ENCODE measurements at regions not wholly inside any gene's neighbourhood (a gene's known extent, or its start where the extent isn't known, plus 50 kb on each side); places are given as distances from the start of the nearest gene placed in this dataset.
A peak's percentile ranks its signal among the peaks of the same experiment; 100 is the strongest.

DNA sequence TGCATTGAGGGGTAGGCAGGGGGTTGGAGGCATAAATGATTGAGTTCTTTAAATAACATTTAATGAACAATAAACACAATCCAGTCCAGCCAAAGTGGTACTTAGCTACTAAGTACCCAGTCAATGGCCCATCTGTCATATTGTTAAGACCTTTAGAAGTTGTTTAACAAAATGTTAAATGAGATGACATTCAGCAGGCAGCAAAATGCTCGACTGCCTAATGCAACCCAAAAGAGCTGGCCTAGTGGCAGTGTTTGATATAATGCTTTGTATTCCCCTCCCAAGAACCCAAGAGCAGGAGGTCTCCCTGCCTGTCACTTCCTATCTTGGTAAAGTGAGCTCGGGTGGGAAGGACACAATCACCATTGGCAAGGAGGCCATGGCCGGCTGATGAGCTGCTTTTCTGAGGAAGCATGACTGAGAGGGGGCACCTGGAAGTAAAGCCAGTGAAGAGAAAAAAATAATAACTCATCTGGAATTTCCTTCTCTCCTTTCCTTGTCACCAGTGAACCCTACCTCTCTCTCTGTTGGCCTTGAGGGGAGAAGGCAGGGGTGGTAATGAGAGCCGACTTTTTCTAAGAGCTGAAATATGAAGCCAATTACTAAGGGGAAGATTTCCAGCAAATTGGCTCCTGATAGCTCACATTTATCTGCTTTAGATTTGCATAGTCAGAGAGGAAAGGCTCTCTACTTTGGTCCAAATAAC lies 140.6 kb downstream of the C1D start:
- no peak for ATAC-seq (ENCODE audit: insufficient read depth, low FRiP score)
- H3K4me3 ChIP-seq, result no peak overlapping the region
- no peak overlapping the region for H3K9ac ChIP-seq (ENCODE audit: insufficient read depth in 1 of 2, low read length in 2 of 2)
- 70 to 84% methylated on average over 4 of the region's 4 CpGs for WGBS, 2 donors
- no peaks in the 10 kb centered on the region for H3K4me1 ChIP-seq (ENCODE audit: control insufficient read depth in 5 of 5, insufficient read depth in 5 of 5, low read length in 5 of 5)
- no peaks in the 10 kb centered on the region for H3K36me3 ChIP-seq (ENCODE audit: control insufficient read depth in 4 of 4, insufficient read depth in 4 of 4, low read length in 4 of 4)
- no peak overlapping the region for H3K27ac ChIP-seq (ENCODE audit: low read depth in 1 of 2, low read length in 1 of 2)
- H3K27me3 ChIP-seq (ENCODE audit: control insufficient read depth in 3 of 3, insufficient read depth in 3 of 3, low read length in 2 of 3), result no peaks in the 10 kb centered on the region
- no peak for DNase-seq
- TF ChIP-seq, protein P1, sequence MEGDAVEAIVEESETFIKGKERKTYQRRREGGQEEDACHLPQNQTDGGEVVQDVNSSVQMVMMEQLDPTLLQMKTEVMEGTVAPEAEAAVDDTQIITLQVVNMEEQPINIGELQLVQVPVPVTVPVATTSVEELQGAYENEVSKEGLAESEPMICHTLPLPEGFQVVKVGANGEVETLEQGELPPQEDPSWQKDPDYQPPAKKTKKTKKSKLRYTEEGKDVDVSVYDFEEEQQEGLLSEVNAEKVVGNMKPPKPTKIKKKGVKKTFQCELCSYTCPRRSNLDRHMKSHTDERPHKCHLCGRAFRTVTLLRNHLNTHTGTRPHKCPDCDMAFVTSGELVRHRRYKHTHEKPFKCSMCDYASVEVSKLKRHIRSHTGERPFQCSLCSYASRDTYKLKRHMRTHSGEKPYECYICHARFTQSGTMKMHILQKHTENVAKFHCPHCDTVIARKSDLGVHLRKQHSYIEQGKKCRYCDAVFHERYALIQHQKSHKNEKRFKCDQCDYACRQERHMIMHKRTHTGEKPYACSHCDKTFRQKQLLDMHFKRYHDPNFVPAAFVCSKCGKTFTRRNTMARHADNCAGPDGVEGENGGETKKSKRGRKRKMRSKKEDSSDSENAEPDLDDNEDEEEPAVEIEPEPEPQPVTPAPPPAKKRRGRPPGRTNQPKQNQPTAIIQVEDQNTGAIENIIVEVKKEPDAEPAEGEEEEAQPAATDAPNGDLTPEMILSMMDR (IDR thresholded peaks at IDR 0.05; ENCODE audit: control extremely low read depth, extremely low read depth), result no peak
- H3K9me3 ChIP-seq (ENCODE audit: control insufficient read depth in 4 of 4, insufficient read depth in 3 of 4, low read length in 3 of 4), result no peaks in the 10 kb centered on the region

DNA sequence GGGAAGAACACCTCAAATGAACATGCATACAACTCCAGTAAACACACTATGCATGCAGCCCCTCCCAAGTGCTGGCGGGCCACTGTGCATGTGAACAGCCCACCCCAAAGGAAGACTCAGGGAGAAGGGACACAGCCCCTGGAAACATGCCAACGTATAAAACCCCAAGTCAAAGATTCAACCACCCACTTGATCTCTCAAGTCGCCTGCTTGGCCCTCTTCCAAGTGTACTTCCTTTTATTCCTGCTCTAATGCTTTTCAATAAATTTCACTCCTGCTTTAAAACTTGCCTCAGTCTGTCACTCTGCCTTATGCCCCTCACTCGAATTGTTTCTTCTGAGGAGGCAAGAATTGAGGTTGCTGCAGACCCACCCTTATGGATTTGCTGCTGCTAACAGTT lies 139.1 kb downstream of the C1D start:
- Histone ChIP-seq H3K9ac (ENCODE audit: insufficient read depth in 1 of 2, low read length in 2 of 2) (no peak overlapping the region), H3K27me3 (ENCODE audit: control insufficient read depth in 3 of 3, insufficient read depth in 3 of 3, low read length in 2 of 3) (no peaks in the 10 kb centered on the region), H3K4me3 (no peak overlapping the region), H3K9me3 (ENCODE audit: control insufficient read depth in 4 of 4, insufficient read depth in 3 of 4, low read length in 3 of 4) (no peaks in the 10 kb centered on the region), H3K4me1 (ENCODE audit: control insufficient read depth in 5 of 5, insufficient read depth in 5 of 5, low read length in 5 of 5) (no peaks in the 10 kb centered on the region), H3K27ac (ENCODE audit: low read depth in 1 of 2, low read length in 1 of 2) (no peak overlapping the region), H3K36me3 (ENCODE audit: control insufficient read depth in 4 of 4, insufficient read depth in 4 of 4, low read length in 4 of 4) (no peaks in the 10 kb centered on the region)
- TF ChIP-seq, protein P1 (IDR thresholded peaks at IDR 0.05; ENCODE audit: control extremely low read depth, extremely low read depth), result no peak
- DNase-seq (peak; percentile 31 to 63 (median 37)), ATAC-seq (ENCODE audit: insufficient read depth, low FRiP score) (no peak)
- 24 to 26% methylated on average over 4 of the region's 4 CpGs for WGBS, 2 donors

DNA sequence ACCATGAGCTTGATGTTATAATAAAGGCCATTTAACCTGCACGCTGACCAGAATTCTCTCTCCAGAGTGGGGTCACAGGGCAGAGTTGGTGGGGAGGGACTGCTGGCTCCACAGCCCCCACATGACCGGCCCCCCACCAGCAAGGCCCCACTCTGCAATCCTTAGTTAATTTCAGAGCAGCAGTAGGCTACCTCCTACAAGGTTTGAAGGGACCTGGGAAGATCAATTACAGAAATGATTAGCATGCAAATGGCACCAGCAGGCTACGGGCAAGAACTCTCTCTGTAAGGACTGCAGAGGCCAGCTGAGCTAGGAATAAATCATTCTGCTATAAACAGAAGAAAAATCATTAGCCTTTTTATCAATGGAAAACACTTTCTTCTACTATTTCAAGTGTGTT lies 135.3 kb downstream of the C1D start:
- Histone ChIP-seq H3K4me1 (ENCODE audit: control insufficient read depth in 5 of 5, insufficient read depth in 5 of 5, low read length in 5 of 5) (no peaks in the 10 kb centered on the region), H3K27me3 (ENCODE audit: control insufficient read depth in 3 of 3, insufficient read depth in 3 of 3, low read length in 2 of 3) (no peaks in the 10 kb centered on the region), H3K27ac (ENCODE audit: low read depth in 1 of 2, low read length in 1 of 2) (no peak overlapping the region), H3K4me3 (no peak overlapping the region), H3K36me3 (ENCODE audit: control insufficient read depth in 4 of 4, insufficient read depth in 4 of 4, low read length in 4 of 4) (no peaks in the 10 kb centered on the region), H3K9ac (ENCODE audit: insufficient read depth in 1 of 2, low read length in 2 of 2) (no peak overlapping the region), H3K9me3 (ENCODE audit: control insufficient read depth in 4 of 4, insufficient read depth in 3 of 4, low read length in 3 of 4) (no peaks in the 10 kb centered on the region)
- ATAC-seq (ENCODE audit: insufficient read depth, low FRiP score) (no peak), DNase-seq (no peak)
- TF ChIP-seq, protein P1 (IDR thresholded peaks at IDR 0.05; ENCODE audit: control extremely low read depth, extremely low read depth), result no peak
- 74 to 80% methylated on average over 3 of the region's 3 CpGs for WGBS, 2 donors

DNA sequence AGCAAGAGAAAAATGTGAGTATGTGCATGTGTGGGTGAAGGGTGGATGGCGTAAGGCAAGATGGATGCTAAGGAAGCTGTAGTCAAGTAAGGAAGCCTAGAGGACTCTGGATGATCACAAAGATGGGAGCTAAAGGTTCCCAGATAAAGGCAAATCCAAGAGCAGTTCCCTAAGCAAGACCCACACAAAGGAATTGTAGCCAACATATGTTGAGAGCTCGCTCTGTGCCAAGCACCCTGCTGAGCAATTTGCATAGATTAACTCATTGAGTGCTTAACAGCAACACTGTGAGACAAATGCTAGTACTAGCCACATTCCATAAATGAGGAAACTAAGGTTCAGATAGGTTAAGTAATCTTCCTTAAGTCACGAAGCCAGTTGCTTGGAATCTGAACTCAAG lies 132.6 kb downstream of the C1D start:
- ATAC-seq (ENCODE audit: insufficient read depth, low FRiP score) (no peak), DNase-seq (no peak)
- Histone ChIP-seq H3K4me3 (no peak overlapping the region), H3K9ac (ENCODE audit: insufficient read depth in 1 of 2, low read length in 2 of 2) (no peak overlapping the region), H3K27ac (ENCODE audit: low read depth in 1 of 2, low read length in 1 of 2) (no peak overlapping the region), H3K4me1 (ENCODE audit: control insufficient read depth in 5 of 5, insufficient read depth in 5 of 5, low read length in 5 of 5) (no peaks in the 10 kb centered on the region), H3K36me3 (ENCODE audit: control insufficient read depth in 4 of 4, insufficient read depth in 4 of 4, low read length in 4 of 4) (no peaks in the 10 kb centered on the region), H3K9me3 (ENCODE audit: control insufficient read depth in 4 of 4, insufficient read depth in 3 of 4, low read length in 3 of 4) (no peaks in the 10 kb centered on the region), H3K27me3 (ENCODE audit: control insufficient read depth in 3 of 3, insufficient read depth in 3 of 3, low read length in 2 of 3) (no peaks in the 10 kb centered on the region)
- TF ChIP-seq, protein P1 (IDR thresholded peaks at IDR 0.05; ENCODE audit: control extremely low read depth, extremely low read depth), result no peak
- 68 to 79% methylated on average over 3 of the region's 3 CpGs for WGBS, 2 donors
